Muscle of back (tissue), 3 donors: ENCODE measurements at regions not wholly inside any gene's neighbourhood (a gene's known extent, or its start where the extent isn't known, plus 50 kb on each side); places are given as distances from the start of the nearest gene placed in this dataset.

Experiments
- DNase-seq, 3 donors: peaks; one replicate each; pipeline versions ENCODE4 v3.0.0 to v3.0.0-alpha.2; 2013

- DNase-seq: peak in 1 of 3 donors; percentile 57
Observed at GRCh38 chr20:4513720-4514119, 172.5 kb upstream of the PRNP start.

GRCh38 chr20:4512891-4513550 lies 173.2 kb upstream of the PRNP start:
- DNase-seq: peak in 1 of 3 donors; percentile 86

GRCh38 chr20:4511776-4512175 lies 174.5 kb upstream of the PRNP start:
- DNase-seq: no peak

GRCh38 chr20:4509825-4510522 lies 176.3 kb upstream of the PRNP start:
- DNase-seq: no peak

- no peak for DNase-seq
Observed at GRCh38 chr20:4508773-4509172, 177.5 kb upstream of the PRNP start.

GRCh38 chr20:4507288-4507719 lies 179.0 kb upstream of the PRNP start:
- peak in 1 of 3 donors; percentile 92 for DNase-seq

GRCh38 chr20:4504814-4505213 lies 181.4 kb upstream of the PRNP start:
- DNase-seq: no peak

GRCh38 chr20:4502756-4503155 lies 183.5 kb upstream of the PRNP start:
- no peak for DNase-seq

GRCh38 chr20:4493386-4493785 lies 192.9 kb upstream of the PRNP start:
- DNase-seq: no peak

- DNase-seq: no peak
Observed at GRCh38 chr20:4491643-4492042, 194.6 kb upstream of the PRNP start.

GRCh38 chr20:4490606-4491280 lies 195.5 kb upstream of the PRNP start:
- no peak for DNase-seq

- DNase-seq: no peak
Observed at GRCh38 chr20:4490045-4490444, 196.2 kb upstream of the PRNP start.

- no peak for DNase-seq
Observed at GRCh38 chr20:4488407-4489339, 197.6 kb upstream of the PRNP start.

- DNase-seq: no peak
Observed at GRCh38 chr20:4484379-4484997, 201.8 kb upstream of the PRNP start.

GRCh38 chr20:4483961-4484360 lies 202.3 kb upstream of the PRNP start:
- no peak for DNase-seq

GRCh38 chr20:4483486-4483885 lies 202.8 kb upstream of the PRNP start:
- no peak for DNase-seq

- no peak for DNase-seq
Observed at GRCh38 chr20:4480104-4480503, 206.2 kb upstream of the PRNP start.

GRCh38 chr20:4476903-4477500 lies 209.3 kb upstream of the PRNP start:
- DNase-seq: no peak

GRCh38 chr20:4472906-4473305 lies 213.3 kb upstream of the PRNP start:
- DNase-seq: no peak

GRCh38 chr20:4471221-4471620 lies 215.0 kb upstream of the PRNP start:
- DNase-seq: no peak

GRCh38 chr20:4470375-4470774 lies 215.9 kb upstream of the PRNP start:
- peak in 1 of 3 donors; percentile 71 for DNase-seq
